ENCODE measurements at regions not wholly inside any gene's neighbourhood (a gene's known extent, or its start where the extent isn't known, plus 50 kb on each side); places are given as distances from the start of the nearest gene placed in this dataset.

DNA sequence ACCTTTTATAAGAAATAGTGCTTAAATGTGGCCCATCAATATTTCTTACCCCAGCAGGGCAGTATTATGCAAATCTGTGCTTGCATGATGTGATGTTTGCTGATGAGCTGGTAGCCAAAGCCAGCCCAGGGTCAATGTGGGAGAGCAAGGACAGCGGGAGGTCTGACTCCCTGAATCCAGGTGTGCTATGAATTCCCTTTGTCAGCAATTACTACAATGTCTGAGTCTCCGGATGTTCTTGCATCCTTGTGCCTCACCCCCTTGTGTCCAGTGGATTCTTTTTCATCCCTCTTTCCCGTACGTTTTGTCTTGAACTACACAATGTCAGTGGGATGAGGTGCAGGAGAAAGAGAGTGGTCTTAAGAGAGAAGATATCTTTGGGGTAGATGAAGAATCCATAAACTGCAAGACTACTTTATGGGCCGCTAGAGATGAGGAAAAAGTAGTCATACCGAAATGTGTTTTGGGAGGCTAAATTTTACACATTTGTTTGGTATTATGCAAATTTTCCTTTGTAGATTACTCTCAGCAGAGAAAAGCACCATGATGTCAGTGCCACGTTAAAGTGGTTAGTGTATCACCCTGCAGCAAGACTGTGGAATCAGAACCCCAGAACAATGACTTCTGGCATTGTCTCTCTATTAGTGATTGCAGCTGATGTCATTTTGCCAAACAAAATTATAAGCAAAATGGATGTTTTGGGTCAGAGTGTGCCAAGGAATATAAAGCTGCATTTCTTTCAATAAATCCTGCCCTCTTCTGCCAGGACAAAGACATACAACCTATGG is 53.5 kb upstream of the TSHZ3 start:
- DNase-seq (ENCODE audit: low spot score) = no peak

DNA sequence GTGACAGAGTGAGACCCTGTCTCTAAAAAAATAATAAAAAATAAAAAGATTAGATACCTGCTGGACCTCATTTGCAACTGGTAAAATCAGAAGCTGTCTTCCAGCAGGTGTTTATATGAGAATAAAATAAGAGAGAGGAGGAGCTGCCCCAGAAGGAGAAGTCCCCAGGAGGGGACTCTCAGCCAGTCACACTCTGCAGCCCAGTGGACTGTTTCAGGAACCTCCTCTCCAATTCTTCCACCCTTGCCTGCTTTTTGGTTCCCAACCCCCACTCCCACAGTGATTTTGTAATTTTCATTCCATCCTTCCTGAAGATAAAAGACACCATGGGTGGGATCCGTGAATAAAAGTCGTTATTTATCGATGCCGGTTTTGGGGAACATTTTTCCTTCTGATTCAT is 56.9 kb upstream of the TSHZ3 start:
- no peak for DNase-seq (ENCODE audit: low spot score)

DNA sequence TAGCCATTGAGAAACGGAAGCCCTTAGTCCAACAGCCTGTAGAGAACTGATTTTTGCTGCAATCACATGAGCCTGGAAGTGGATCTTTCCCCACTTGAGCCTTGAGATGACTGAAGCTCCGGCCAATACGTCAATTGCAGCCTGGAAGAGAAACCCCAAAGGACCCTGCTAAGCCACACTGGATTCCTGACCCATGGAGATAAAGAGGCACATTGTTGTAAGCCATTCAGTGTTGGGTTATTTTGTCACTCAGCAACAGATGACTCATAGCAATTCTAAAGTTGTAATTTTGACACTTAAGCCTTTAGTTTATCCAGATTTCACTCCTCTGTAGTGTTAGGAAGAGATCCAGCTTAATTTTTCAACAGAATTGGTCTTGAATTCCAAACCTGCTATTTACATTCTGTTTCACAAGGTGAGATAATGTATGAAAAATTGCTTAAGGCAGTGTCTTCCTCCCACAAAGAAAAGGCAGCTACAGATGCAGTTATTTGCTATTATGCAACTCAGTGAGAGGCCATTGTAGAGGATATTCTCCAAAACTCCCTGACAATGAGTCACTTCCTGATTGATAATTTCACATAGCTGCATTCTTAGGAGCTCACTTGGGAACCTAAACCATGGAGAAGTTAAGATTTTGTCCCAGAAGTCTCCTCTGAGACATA is 59.4 kb upstream of the TSHZ3 start:
- DNase-seq (ENCODE audit: low spot score) = no peak

DNA sequence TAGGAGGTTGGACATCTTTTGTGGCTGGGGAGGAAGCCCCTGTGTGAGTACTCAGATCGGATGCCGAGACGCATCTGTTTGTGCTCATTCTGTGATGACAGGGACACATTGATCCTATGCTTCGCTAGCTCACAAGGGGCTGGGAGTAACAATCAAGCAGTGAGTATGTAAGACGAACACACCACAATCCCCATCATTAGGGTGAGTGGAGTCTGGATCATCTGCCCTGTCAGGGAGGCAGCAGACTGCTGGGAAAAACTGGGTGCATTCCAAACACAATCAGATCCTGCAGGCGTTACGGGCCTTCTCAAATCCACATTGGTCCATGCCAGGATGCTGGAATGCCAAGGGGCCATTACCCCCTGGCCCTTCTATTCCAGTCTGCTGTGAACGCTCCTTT is 64.1 kb upstream of the TSHZ3 start:
- no peak for DNase-seq (ENCODE audit: low spot score)

DNA sequence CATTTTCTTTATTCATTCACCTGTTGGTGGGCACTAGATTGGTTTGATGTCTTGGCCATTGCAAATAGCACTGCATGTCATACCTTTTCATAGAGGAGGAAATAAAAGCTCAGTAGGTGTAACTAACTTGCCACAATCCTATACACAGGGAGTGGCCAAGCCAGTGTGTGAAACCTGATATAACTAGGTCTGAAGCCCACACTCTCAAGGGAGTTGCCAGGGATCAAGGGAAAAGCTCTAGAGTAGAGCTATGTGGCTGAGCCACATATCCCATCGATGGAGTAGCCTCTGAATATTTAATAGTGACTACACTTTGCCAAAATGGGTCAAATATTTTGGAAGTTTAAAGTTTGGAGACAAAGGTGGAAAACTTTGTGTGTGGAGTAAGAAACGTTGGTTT is 66.1 kb upstream of the TSHZ3 start:
- DNase-seq (ENCODE audit: low spot score) = no peak

DNA sequence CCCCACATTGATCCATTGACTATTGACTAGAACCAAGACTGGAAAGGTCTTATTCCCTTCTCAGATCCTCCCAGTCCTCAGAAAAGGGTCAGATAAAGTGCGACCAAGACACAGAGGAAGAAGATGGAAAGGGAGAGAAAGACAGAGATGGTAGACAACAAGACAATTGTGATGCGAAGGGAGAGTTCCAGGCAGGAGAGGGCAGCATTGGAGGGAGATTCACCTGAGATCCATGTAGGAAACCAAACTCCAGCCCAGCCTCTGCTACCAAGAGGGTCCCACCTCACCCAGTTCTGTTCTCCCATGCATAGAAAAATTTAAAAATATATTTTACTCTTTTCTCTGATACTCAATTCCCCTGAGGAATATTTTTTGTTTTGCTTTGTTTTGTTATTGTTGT is 67.3 kb upstream of the TSHZ3 start:
- DNase-seq (ENCODE audit: low spot score) = no peak

DNA sequence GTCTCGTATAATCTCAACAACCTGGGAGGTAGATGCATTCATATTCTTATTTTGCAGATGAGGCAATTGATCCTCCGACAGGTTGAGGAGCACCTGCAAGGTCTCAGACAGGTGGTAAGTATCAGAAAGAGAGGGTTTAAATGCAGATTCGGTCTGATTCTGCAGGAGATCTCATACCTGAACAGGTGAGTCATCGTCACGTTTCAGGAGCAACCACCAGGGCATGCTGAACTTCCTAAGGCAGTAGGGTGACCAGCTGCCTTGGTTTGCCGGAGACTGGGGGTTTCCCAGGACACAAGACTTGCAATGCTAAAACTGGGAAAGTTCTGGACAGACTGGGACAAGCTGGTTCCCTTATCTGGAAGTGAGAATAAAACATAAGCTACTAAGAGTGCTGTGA is 68.8 kb upstream of the TSHZ3 start:
- no peak for DNase-seq (ENCODE audit: low spot score)

DNA sequence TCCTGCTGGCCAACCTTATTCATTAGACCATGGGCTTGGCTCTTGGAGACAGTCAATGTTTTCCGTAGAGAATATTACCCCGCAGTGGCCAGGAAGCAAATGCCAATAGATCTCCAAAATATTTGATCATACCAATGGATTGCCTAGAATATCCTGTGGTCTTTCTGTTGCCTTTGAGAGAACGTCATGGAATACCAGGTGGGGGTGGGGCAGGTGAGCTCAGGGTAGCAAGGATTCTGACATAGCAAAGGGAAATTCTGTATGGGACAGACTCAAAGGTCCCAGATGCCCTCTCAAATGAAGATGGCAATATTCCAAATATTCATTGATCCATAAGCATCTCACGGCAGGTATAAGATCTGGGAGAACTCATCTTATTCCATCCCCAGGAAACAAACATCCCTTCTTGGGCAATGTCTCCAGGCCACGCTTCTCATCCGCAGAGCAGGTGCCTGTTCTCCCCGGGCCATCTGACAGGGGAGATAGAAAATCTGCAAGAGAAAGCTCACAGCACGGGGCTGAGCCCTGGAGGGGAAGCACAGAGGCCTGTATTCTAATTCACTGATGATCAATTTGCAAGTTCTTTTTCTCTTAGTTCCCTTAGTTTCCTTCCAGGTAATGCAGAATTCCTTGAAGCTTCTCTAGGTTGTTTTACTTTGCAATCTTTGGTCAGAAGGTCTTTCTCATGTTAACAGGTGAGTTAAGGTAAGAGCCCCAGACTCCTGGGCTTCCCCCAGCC is 69.6 kb upstream of the TSHZ3 start:
- no peak for DNase-seq (ENCODE audit: low spot score)

DNA sequence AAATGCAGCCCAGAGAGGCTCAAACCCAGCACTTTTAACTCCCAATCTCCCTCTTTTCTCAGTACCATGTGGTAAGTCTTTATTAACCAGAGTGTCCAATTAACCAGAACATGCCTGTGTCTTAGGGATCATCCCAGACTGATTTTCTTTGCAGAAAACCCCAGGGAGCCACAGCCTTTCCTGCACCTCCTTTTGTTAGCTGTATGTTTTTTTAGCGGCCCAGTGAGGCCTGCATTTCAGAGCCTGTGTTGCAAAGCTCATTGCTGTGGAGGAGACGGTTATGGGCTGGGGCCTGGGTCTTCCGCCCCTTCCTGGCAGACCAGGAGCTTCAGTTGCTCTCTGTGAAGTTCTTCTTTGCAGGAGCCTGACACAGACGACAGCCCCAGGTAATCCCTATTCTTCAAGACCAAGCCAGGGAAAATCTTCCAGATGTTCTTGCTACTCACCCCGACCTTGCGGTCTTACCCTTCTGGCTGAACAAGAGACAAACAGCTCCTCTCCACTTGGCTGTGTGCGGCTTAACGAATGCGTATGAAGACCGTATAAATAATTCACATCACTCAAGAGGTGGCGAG is 70.7 kb upstream of the TSHZ3 start:
- no peak for DNase-seq (ENCODE audit: low spot score)

DNA sequence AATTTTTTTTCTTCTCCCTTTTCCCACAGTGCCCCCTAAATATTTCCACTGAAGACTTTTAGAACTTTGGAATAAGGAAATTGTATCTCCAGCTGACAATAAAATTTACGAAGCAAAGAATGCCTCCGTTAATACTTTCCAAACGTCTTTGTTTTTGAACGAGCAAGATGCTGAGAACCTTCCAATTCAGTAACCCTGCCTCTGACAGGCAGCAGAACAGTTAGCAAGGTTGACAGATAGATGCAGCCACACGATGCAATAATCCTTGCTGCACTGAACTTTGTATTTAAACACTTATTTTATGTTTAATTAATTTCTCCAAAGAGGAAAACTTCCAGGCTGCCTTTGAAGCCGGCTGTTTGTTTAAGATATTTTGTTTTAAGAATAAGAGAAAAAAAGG is 71.8 kb upstream of the TSHZ3 start:
- no peak for DNase-seq (ENCODE audit: low spot score)

DNA sequence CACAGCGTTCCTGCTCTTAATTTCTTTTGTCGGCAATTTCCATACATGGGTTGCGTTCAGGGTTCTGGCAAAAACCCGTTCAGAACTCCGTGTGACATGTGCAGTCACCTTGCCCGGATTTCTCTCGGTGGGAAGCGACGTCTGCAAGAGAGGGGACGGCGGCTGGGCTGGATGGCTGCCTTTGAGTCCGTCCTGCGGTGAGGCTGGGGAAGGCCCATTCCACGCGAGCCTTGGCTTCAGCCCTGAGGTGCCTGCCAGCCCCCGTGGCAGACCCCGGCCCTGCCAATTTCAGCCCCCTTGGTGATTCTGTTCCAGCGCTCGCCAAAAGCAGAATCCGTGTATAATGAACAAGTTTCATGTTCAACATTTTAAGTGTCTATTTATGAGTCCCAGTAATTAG is 72.6 kb upstream of the TSHZ3 start:
- DNase-seq (ENCODE audit: low spot score) = no peak

DNA sequence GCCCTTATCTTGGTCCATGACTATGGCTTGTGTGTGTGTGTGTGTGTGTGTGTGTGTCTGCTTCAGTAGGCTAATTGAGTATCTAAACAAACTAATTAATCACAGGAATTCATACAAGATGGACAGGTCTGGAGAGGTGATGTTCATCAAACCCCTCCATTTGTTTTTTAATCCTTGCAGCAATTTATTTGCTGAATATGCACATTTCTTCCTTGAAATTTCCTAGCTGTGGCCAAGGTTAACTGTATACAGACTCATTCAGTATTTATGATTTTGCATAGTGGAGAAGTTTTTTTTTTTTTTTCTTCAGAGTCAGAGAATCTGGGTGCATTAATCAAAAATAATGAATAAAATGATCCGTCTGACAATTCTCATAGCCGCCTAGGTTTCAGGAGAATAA is 74.7 kb upstream of the TSHZ3 start:
- no peak for DNase-seq (ENCODE audit: low spot score)

DNA sequence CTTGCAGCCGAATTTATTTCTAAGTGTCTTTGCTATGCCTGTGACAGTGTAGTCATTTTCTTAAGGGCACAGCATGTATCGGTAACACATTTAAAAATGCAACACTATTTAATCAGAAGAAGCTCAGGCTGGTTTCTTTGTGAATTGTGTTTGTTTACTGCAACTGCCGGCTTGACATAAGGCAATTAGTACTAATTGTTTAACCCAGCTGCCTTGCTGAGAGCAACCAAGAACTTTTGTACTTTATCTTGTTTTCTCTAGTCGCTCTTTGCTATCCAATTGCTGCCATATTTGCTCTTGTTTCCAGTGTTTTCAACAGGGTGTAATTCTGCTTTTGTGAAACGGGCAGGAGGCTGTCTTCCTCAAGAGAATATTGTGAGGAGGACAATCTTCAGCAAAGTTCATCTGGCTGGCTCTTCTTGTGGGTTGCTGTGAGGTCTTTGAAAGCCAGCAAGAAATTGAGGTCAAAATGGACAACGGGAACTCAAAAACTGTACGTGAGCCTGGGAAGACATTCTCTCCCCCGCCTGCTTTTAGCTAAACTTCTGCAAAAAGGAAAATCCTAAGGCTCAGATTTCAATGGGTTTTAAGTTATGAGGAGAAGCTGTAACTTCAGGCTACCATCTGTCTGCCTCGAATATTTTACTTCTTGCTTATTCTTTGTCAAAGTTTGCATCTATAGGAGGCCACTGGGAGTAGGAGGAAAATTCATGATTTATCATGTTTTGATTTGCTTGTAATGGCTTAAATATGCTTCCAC is 75.8 kb upstream of the TSHZ3 start:
- no peak for DNase-seq (ENCODE audit: low spot score)

DNA sequence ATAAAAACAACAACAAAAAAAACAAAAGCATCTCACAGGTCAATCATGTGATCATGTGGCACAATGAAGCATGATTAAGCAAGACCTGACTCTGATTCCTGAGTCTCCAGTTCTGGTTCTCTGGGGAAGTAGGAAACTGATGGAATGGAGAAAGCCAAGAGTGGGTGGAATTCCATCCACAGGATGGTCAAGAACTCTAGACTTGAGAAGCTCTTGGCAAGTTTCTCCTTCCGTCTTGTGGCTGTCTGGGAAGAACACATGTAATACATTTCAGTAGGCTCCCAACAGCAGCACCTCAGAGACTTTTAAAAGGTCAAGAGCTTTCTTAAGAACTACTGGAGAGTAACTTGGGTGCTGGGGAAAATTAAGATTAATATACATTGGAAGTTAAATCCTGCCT is 78.6 kb upstream of the TSHZ3 start:
- no peak for DNase-seq (ENCODE audit: low spot score)

DNA sequence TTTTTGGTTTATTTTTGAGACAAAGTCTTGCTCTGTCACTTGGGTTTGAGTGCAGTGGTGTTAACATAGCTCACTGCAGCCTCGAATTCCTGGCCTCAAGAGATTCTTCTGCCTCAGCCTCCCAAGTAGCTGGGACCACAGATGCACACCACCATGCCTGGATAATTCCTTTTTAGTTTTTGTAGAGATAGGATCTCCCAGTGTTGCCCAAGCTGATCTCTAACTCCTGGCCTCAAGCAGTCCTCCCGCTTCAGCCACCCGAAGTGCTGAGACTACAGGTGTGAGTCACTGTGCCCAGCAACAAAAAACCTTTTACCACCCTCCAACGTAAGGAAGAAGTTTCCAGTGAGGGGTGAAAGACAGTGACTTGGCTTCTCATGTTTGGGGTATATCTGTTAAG is 81.1 kb upstream of the TSHZ3 start:
- DNase-seq (ENCODE audit: low spot score) = no peak

DNA sequence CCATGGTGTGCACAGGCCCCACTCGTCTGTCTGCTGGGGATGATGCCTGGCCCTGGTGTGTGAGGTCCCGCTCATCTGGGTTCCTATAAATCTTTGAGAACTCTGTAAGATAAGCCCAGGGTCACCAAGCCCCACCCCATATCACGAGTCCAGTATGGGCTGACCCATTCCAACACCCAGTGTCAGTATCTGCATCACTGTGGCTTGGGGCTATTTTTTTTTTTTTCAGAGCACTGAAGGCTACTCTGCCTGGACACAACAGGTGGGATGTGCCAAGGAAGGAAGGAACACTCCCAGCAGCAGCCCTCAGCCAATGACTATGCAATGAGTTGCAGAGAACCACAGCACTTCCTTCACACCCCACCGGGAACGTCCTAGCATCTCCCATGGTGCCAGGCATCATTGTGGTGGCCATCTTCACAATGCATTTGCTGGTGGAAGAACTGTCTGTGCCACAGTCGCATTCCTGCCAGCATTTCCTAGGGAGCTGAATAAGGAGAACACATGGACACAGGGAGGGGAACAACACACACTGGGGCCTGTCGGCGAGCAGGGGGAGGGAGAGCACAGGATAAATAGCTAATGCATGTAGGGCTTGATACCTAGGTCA is 83.1 kb upstream of the TSHZ3 start:
- no peak for DNase-seq (ENCODE audit: low spot score)

DNA sequence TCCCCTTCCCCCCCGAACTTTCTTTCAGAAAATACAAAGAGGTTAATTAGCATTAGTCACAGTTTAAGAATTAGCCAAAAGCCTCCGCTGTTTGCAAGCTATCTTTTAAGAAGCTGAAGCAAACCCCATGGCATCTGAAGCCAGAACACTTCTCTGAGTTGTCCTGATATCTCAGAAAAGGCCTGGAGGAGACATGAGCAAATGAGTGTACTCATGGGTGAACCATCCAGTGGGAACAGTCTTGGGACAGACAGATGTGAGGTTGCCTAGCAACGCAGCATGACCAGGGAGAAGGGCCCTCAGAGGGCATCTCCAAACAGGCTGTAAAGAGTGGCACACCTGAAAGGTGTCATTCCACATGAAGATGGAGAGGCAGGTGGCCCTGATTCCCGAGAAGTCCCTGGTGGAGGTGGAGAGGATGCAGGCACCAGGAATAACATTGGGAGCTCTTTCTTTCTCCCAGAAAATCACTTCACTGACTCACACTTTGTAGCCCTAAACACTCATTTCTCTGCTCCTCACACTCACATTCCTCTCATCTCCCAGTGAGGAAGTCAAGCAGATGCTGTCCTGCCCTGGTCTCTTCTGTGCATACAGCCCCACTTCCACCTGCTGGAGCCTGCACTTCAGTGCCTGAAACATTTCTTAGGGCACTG is 87.0 kb upstream of the TSHZ3 start:
- no peak for DNase-seq (ENCODE audit: low spot score)

DNA sequence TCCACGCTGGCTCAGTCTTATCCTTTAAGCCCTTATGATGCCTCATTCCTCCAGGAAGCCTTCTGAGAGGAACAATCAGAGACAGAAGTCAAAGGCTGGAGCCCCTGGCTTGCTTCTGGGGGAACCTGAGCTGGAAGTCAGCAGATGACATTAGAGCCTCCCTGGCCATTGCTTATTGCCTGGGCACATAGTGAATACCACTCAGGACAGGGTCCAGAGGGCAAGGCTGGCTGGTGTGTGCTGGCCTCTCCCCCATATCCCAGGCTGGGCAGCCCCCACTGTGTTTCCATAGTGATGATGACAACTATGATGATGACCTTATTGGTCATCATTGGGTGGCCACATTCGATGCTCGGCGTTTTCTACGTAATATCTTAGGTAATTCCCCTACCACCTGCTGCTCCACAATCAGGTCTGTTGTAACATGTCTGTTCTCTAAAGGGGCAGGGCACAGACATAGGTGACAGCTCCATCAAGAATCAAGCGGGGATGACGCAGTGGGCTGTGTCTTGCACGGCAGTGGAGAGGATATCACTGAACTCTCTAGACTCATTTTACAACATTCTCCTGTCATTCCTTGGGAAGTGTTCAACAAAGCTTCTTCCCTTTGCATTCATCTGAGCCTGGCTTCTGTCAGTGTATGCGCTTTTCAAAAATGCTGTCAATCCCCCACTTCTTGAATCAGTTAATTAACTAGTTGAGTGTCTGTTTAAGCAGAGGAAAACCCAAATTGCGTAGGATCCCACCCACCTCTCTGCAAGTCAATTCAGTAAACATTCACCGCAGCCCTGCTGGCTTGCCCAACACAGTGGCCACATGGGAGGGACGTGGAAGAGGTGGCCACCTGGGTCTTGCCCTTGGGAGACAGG is 89.4 kb upstream of the TSHZ3 start:
- DNase-seq (ENCODE audit: low spot score) = no peak

DNA sequence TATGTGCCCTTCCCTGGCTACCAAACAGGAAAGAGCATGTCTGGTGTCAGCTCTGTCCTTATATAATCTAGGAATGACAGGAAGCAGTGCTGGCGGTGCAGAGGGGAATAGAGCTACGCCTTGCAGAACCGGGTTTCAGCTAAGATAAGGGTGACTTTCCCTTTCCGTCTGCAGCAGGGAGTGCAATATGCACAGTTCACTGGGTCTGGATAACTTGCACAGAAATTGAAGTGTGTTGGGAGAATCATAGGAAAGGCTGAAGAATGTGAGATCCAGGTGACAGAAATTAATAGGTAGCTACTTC is 90.0 kb upstream of the TSHZ3 start:
- DNase-seq (ENCODE audit: low spot score) = no peak

DNA sequence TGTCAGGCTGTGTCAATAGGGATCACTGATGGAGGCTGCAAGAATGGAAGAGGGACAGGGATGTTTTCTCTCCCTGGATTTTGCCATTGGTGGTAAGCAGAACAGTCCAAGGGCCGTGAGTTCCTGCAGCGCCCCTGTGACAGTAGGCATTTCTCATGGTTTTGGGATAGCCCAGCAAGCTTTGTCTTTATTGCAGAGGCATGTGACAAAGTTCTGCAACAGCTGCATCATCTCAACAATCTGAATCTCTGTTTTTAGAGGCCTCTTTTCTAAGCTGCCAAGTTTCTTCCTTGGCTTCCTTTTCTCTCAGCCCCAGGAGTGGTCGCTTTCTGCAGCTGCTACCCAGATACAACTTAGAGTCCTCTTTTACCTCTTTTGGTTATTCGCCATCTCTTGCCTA is 95.7 kb upstream of the TSHZ3 start:
- DNase-seq (ENCODE audit: low spot score) = no peak
